Urinary bladder (tissue), 3 donors: ENCODE measurements at regions not wholly inside any gene's neighbourhood (a gene's known extent, or its start where the extent isn't known, plus 50 kb on each side); places are given as distances from the start of the nearest gene placed in this dataset.
"Not testable (repeated sequence)": the region's sequence is repeated elsewhere in the genome, so short reads cannot be mapped to it uniquely, and the experiment has no call there.

ENCODE experiments used
- DNase-seq: peaks from one replicate; pipeline ENCODE4 v3.0.0-alpha.2; 2015; ENCODE audit errors: extremely low spot score
- H3K27ac ChIP-seq: one replicate; pipeline ENCODE4 v1.5.1; 2013; ENCODE audit warnings: low read depth, mild to moderate bottlenecking, moderate library complexity
- H3K36me3 ChIP-seq: one replicate; pipeline ENCODE4 v1.6.1; 2013; ENCODE audit warnings: mild to moderate bottlenecking, moderate library complexity; ENCODE audit not compliant: insufficient read depth
- H3K4me1 ChIP-seq: one replicate; pipeline ENCODE4 v1.6.1; 2013; ENCODE audit warnings: mild to moderate bottlenecking, moderate library complexity; ENCODE audit not compliant: insufficient read depth
- H3K4me3 ChIP-seq: one replicate; pipeline ENCODE4 v1.5.1; 2013; ENCODE audit warnings: low read depth, low read length
- WGBS: extraction: QIAGEN DNeasy Blood & Tissue Kit; methylation state at CpG from one replicate; pipeline ENCODE4 v1.1.7; 2013; 5-methylcytosine and 5-hydroxymethylcytosine counted together
- donor health status: healthy with polysubstance abuse.
- donor health status: healthy.

DNA sequence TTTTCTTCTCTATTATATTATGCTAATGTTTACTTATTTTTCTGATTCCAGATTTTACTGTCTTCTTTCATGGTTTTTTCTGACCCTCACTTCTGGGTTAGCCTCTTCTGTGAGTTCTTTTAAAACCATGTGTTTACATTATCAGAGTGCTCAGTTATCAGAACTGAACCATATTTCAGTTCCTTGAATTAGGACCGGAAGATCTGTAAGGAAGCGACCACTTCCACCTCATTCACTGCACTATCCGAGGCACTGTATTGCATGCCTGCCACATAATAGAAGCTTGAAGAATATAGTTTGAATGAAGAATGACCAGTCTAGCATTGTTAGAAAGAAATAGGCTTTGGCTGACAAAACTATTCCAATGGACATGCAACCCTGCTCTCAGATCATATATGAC is 281.0 kb upstream of the DEPDC1 start:
- WGBS, result 27% methylated on average over 3 of the region's 3 CpGs

DNA sequence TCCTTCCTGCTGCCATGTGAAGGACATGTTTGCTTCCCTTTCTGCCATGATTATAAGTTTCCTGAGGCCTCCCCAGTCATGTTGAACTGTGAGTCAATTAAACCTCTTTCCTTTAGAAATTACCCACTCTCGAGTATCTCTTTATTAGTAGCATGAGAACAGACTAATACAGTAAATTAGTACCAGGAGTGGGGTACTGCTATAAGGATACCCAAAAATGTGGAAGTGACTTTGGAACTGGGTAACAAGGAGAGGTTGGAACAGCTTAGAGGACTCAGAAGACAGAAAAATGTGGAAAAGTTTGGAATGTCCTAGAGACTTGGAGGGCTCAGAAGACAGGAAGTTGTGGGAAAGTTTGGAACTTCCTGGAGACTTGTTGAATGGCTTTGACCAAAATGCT is 283.0 kb upstream of the DEPDC1 start:
- H3K36me3 ChIP-seq, H3K27ac ChIP-seq, DNase-seq, H3K4me1 ChIP-seq, H3K4me3 ChIP-seq: not testable (repeated sequence)
- WGBS, result 91% methylated on average over 1 of the region's 1 CpG

More for the DNA sequence above, 281.0 kb upstream of the DEPDC1 start:
- Histone ChIP-seq H3K4me1 (no peaks in the 10 kb centered on the region), H3K27ac (no peak overlapping the region), H3K4me3 (no peak overlapping the region), H3K36me3 (no peaks in the 10 kb centered on the region)
- DNase-seq, result no peak

GRCh38 chr1:68780919-68781318 is 284.0 kb upstream of the DEPDC1 start:
- no peak for DNase-seq
- H3K27ac ChIP-seq, result no peak overlapping the region
- WGBS, result 56% methylated on average over 5 of the region's 5 CpGs
- H3K36me3 ChIP-seq, result no peaks in the 10 kb centered on the region
- H3K4me1 ChIP-seq, result no peaks in the 10 kb centered on the region
- no peak overlapping the region for H3K4me3 ChIP-seq

DNA sequence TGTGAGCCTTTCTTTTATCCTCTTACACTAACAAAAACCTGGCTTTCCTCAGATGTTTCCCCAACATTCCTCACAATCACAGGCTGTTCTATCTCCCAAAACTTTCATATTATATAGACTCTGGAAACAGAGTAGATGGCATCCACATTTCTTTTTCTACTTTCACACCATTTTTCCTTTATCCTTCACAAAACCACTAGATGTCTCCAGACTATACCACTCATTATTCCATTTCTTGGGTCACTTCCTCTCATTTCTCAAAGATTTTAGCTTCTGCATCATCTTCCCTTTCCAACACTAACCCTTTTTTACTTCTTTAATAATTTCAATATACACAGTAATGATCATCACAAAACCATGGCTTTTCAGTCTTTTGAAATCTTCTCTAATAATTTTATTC is 286.0 kb upstream of the DEPDC1 start:
- H3K4me1 ChIP-seq, result no peaks in the 10 kb centered on the region
- H3K36me3 ChIP-seq, result no peaks in the 10 kb centered on the region
- DNase-seq, result no peak
- H3K27ac ChIP-seq, result no peak overlapping the region
- H3K4me3 ChIP-seq, result no peak overlapping the region

- WGBS, result 47% methylated on average over 2 of the region's 2 CpGs
- no peak for DNase-seq
- no peaks in the 10 kb centered on the region for H3K4me1 ChIP-seq
- no peak overlapping the region for H3K27ac ChIP-seq
- H3K4me3 ChIP-seq, result no peak overlapping the region
- H3K36me3 ChIP-seq, result no peaks in the 10 kb centered on the region
Measured at GRCh38 chr1:68785328-68785727, 288.4 kb upstream of the DEPDC1 start.

GRCh38 chr1:68788762-68789161 is 291.9 kb upstream of the DEPDC1 start:
- DNase-seq, result no peak
- no peak overlapping the region for H3K4me3 ChIP-seq
- H3K36me3 ChIP-seq, result no peaks in the 10 kb centered on the region
- WGBS, result 91% methylated on average over 1 of the region's 1 CpG
- H3K4me1 ChIP-seq, result no peaks in the 10 kb centered on the region
- H3K27ac ChIP-seq, result no peak overlapping the region

DNA sequence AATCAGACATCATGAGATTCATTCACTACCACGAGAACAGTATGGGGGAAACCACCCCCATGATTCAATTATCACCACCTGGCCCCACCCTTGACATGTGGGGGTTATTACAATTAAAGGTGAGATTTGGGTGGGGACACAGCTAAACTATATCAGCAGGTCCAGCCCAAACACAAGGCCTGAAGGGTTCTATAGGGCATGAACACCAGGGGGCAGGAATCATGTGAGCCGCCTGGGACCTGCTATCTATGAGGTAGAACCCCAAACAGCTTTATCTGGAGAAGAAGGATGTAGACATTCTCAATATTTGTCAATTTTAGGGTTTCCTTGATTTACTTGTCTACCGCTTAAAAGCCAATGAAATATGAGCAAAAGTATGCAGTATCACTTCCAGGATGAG is 294.9 kb upstream of the DEPDC1 start:
- no peak for DNase-seq
- Histone ChIP-seq H3K4me1 (no peaks in the 10 kb centered on the region), H3K4me3 (no peak overlapping the region), H3K36me3 (no peaks in the 10 kb centered on the region), H3K27ac (no peak overlapping the region)
- 98% methylated on average over 3 of the region's 3 CpGs for WGBS

- Histone ChIP-seq H3K27ac (no peak overlapping the region), H3K4me1 (no peaks in the 10 kb centered on the region), H3K36me3 (no peaks in the 10 kb centered on the region), H3K4me3 (no peak overlapping the region)
- no peak for DNase-seq
Measured at GRCh38 chr1:68795956-68796355, 299.1 kb upstream of the DEPDC1 start.

DNA sequence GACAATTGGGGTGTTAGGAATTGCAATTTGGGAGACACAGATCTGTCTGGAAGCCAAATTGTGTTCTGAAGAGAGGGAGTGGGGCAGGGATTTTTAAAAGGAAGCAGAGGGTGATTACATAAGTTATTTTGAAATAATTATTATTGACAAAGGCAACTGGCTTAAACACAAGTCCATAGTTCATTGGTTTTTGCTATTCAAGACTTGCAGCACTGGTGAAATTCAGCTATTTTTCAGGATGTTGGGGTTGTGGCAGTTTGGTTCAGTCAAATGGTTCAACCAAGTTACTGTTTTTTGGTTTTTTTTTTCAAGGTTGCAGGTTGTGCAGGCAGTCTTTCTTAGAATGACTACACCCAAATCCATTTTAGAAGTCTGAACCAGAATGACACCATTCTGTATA is 300.0 kb upstream of the DEPDC1 start:
- H3K36me3 ChIP-seq, result no peaks in the 10 kb centered on the region
- H3K4me1 ChIP-seq, result no peaks in the 10 kb centered on the region
- no peak overlapping the region for H3K4me3 ChIP-seq
- no peak overlapping the region for H3K27ac ChIP-seq
- DNase-seq, result no peak

DNA sequence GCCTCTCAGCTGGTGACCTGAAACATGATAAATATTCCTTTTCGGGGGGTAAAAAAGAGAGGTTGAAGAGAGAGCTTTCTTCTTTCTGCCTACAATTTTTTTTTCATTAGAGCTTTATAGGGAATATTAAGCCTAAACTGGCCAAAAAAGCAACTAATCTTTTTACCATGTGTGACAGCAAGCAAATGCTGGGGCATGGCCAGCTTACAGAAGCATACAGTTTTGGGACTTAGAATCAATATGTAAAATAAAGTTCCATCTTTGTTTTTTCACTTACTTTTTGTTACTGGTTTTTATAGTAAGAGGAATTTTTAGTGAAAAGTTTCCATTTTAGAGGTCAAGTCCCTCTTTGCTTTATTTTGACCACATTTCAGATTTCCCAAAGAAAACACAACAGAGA is 301.2 kb upstream of the DEPDC1 start:
- WGBS, result 75% methylated on average over 1 of the region's 1 CpG
- no peaks in the 10 kb centered on the region for H3K36me3 ChIP-seq
- H3K4me1 ChIP-seq, result no peaks in the 10 kb centered on the region
- H3K27ac ChIP-seq, result no peak overlapping the region
- H3K4me3 ChIP-seq, result no peak overlapping the region
- no peak for DNase-seq

DNA sequence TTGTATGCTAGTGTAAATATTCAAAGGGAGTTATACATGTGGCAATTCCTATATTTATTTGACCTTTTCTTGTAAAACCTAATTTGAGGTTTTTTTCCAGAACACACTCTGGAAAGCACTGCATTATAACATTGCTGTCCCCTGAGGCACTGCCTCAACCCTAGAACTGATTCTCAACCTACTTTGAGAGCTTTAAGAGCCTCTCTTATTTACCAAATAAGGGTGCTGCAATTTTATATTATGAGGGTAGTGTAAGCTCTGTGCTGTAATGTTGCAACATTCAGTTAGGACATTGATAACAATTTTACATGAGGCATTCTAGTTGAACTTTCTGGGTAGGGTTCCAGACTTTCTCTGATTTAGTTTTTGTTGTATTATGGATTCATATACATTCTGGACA is 302.2 kb upstream of the DEPDC1 start:
- no peaks in the 10 kb centered on the region for H3K4me1 ChIP-seq
- H3K4me3 ChIP-seq, result no peak overlapping the region
- no peak for DNase-seq
- H3K27ac ChIP-seq, result no peak overlapping the region
- no peaks in the 10 kb centered on the region for H3K36me3 ChIP-seq

DNA sequence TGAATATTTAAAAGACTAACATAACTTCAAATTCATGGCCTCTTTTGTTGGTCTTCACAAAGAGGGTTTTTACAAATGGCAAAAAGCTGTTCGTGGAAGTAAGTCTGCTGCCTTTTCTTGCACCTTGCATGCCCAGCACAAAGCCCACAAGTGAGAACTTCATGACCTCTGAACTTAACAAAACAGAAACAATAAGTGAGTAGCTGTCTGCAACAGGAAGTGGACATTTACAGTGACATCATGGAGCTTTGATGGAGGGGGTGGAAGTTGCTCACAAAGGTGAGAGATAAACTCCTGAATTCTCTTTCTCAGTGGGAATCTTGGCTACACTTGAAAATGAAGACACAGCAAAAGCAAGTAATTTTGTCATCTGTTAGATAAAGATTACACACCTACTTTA is 303.3 kb upstream of the DEPDC1 start:
- DNase-seq, result no peak
- no peak overlapping the region for H3K4me3 ChIP-seq
- H3K27ac ChIP-seq, result no peak overlapping the region
- H3K36me3 ChIP-seq, result peaks cover 2% of the 10 kb centered on the region
- no peaks in the 10 kb centered on the region for H3K4me1 ChIP-seq
- 86% methylated on average over 1 of the region's 1 CpG for WGBS

DNA sequence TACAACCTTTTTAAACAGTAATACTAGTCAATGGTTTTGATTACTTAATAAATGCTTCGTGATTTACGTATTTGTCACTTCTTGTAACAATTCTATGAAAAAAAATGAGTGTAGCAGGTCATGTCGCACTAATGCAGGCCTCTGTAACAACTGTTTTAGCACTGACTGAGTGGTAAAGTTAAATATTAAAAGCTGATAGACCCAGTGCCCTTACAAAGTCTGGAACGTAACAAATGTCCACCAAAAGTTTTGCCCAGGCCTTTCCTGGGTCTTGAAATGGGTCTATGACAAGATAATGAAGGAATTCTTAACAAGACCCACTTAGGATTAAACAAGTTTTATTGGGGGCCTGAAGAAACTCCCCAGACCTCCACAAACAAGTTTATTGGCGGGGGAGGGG is 304.6 kb upstream of the DEPDC1 start:
- Histone ChIP-seq H3K4me3 (no peak overlapping the region), H3K4me1 (no peaks in the 10 kb centered on the region), H3K36me3 (peaks cover 2% of the 10 kb centered on the region), H3K27ac (no peak overlapping the region)
- DNase-seq, result no peak
- WGBS, result 75% methylated on average over 5 of the region's 5 CpGs

DNA sequence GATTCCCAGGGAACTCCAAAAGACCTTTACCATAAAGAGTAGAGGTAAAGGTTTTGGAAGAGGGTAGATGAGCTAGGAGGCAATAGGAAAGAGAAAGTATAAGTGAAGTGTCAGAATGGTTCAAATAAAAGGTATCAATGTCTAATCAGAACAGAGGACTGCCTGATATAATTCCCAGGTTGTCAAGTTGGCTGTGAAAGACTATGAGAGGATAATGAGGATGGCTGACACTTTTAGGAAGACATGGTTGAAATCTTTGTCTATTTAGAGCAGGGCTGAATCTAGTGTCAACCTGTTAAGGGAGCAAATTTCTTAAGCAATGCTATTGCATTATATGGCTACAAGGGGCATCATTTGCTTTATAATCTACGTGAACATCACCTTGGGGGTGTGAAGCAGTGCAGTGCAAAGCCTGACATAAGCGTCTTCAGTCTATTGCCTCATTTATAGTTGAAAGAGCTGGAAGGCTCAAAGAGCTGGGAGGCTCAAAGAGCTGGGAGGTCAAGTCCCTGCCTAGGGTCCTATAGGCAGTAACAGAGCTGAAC is 308.3 kb upstream of the DEPDC1 start:
- over 99% methylated on average over 2 of the region's 2 CpGs for WGBS
- DNase-seq, result no peak
- H3K27ac ChIP-seq, result no peak overlapping the region
- peaks cover 2% of the 10 kb centered on the region for H3K36me3 ChIP-seq
- no peaks in the 10 kb centered on the region for H3K4me1 ChIP-seq
- no peak overlapping the region for H3K4me3 ChIP-seq

DNA sequence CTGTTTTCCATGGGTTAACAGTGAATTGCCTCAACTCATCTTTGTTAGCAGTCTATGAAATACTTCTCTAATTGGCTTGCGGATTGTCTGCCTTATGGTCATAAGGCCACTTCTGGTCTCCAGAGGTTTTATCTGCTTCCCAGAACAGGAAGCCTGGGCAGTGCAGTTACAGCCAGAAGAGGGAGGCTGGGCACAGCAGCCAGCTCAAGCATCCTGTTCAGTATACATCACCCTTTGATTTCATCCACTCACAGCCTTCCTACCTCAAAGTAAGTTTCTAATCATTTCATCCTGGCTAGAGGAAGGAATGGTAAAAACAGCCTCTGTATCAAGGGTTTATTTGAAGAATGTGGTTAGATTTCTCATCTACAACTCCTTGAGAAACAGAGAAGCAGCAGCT is 311.5 kb upstream of the DEPDC1 start:
- H3K36me3 ChIP-seq, result peaks cover 2% of the 10 kb centered on the region
- no peaks in the 10 kb centered on the region for H3K4me1 ChIP-seq
- H3K4me3 ChIP-seq, result no peak overlapping the region
- H3K27ac ChIP-seq, result no peak overlapping the region
- no peak for DNase-seq
- 13% methylated on average over 1 of the region's 1 CpG for WGBS
